IMR-90 (cell line): ENCODE measurements at regions not wholly inside any gene's neighbourhood (a gene's known extent, or its start where the extent isn't known, plus 50 kb on each side); places are given as distances from the start of the nearest gene placed in this dataset.

ENCODE experiments used
- ATAC-seq: fragments of 200-7000 bp; cut with Tn5 transposase; 2 replicates; pipeline ENCODE4 v1.9.1; 2020; ENCODE audit warnings: low read depth, mild to moderate bottlenecking, moderate library complexity
- BruUV-seq: library from RNA; stranded (reverse); fragments of 400-500 nt; replicated peaks from 2 replicates; lab custom pipeline; 2021; lab: Mats Ljungman, UMichigan
- CTCF ChIA-PET: fragments of 300-600 bp; formaldehyde crosslinking; extraction: SDS; loops from one replicate; lab custom pipeline; 2021; ENCODE audit warnings: antibody characterized with exemption; lab: Yijun Ruan, JAX
- POLR2A ChIA-PET: fragments of 300-600 bp; sonication (Branson Sonifier 250); formaldehyde crosslinking; loops from one replicate; lab custom pipeline; 2022; ENCODE audit warnings: antibody characterized with exemption; ENCODE audit not compliant: unreplicated experiment; lab: Charles Lee
- DNase-seq: peaks from one replicate; pipeline ENCODE4 v3.0.0; 2013
- H2AFZ ChIP-seq: replicated peaks from 2 replicates; pipeline ENCODE3; 2013; ENCODE audit warnings: low read length, mild to moderate bottlenecking; ENCODE audit not compliant: poor library complexity
- H2AK5ac ChIP-seq: 2 replicates; pipeline ENCODE4 v1.6.1; 2013; ENCODE audit warnings: low read depth, low read length, inconsistent platforms
- H2AK9ac ChIP-seq: replicated peaks from 2 replicates; pipeline ENCODE3; 2013; ENCODE audit warnings: mild to moderate bottlenecking, low read depth, low read length, moderate library complexity; ENCODE audit not compliant: poor library complexity
- H2BK120ac ChIP-seq: 2 replicates; pipeline ENCODE4 v1.6.1; 2013; ENCODE audit warnings: low read depth, low read length, inconsistent platforms
- H2BK15ac ChIP-seq: 3 replicates; pipeline ENCODE4 v1.6.1; 2013; ENCODE audit warnings: low read depth, low read length, inconsistent platforms
- H2BK20ac ChIP-seq: 2 replicates; pipeline ENCODE4 v1.6.1; 2013; ENCODE audit warnings: low read depth, mild to moderate bottlenecking, inconsistent platforms, low read length, moderate library complexity
- H2BK5ac ChIP-seq: 2 replicates; pipeline ENCODE4 v1.6.1; 2013; ENCODE audit warnings: mild to moderate bottlenecking, low read depth, low read length, inconsistent platforms; ENCODE audit not compliant: poor library complexity, severe bottlenecking
- H3K14ac ChIP-seq: replicated peaks from 2 replicates; pipeline ENCODE4 v1.6.1; 2013; ENCODE audit warnings: low read depth, low read length, inconsistent platforms
- H3K18ac ChIP-seq: 2 replicates; pipeline ENCODE4 v1.6.1; 2013; ENCODE audit warnings: low read depth, low read length, control low read depth
- H3K23ac ChIP-seq: 2 replicates; pipeline ENCODE4 v1.6.1; 2013; ENCODE audit warnings: low read depth, low read length, inconsistent platforms
- H3K27ac ChIP-seq: 2 replicates; pipeline ENCODE4 v1.5.1; 2013; ENCODE audit warnings: mild to moderate bottlenecking, control low read depth, low read length; ENCODE audit not compliant: insufficient read depth
- H3K27me3 ChIP-seq: 2 replicates; pipeline ENCODE4 v1.6.1; 2013; ENCODE audit warnings: low read length; ENCODE audit not compliant: control insufficient read depth, insufficient read depth
- H3K36me3 ChIP-seq: 2 replicates; pipeline ENCODE4 v1.6.1; 2013; ENCODE audit warnings: low read length, mixed read lengths; ENCODE audit not compliant: control insufficient read depth, insufficient read depth
- H3K4ac ChIP-seq: 2 replicates; pipeline ENCODE4 v1.6.1; 2013; ENCODE audit warnings: low read depth, low read length, inconsistent platforms
- H3K4me1 ChIP-seq: 2 replicates; pipeline ENCODE4 v1.6.1; 2013; ENCODE audit warnings: low read length, mixed read lengths; ENCODE audit not compliant: control insufficient read depth, insufficient read depth
- H3K4me2 ChIP-seq: 2 replicates; pipeline ENCODE4 v1.6.1; 2013; ENCODE audit warnings: low read depth, mild to moderate bottlenecking, control low read depth, low read length, moderate library complexity
- H3K4me3 ChIP-seq: 2 replicates; pipeline ENCODE4 v1.5.1; 2013; ENCODE audit warnings: low read depth, mild to moderate bottlenecking, control low read depth, low read length, moderate library complexity; ENCODE audit not compliant: insufficient read depth
- H3K56ac ChIP-seq: 2 replicates; pipeline ENCODE4 v1.6.1; 2013; ENCODE audit warnings: low read length, inconsistent platforms; ENCODE audit not compliant: insufficient read depth; ENCODE audit errors: extremely low read depth
- H3K79me1 ChIP-seq, 2 experiments: 2 replicates each; pipeline ENCODE4 v1.6.1; 2013; ENCODE audit warnings: low read length in 2 of 2, inconsistent platforms in 1 of 2, low read depth in 1 of 2
- H3K9ac ChIP-seq: 2 replicates; pipeline ENCODE4 v1.6.1; 2013; ENCODE audit warnings: low read depth, low read length, control low read depth
- H3K9me1 ChIP-seq: 2 replicates; pipeline ENCODE4 v1.6.1; 2013; ENCODE audit warnings: low read length, inconsistent platforms; ENCODE audit not compliant: insufficient read depth
- H3K9me3 ChIP-seq: 2 replicates; pipeline ENCODE4 v1.6.1; 2013; ENCODE audit warnings: low read length; ENCODE audit not compliant: control insufficient read depth, insufficient read depth
- H4K20me1 ChIP-seq: 2 replicates; pipeline ENCODE4 v1.6.1; 2013; ENCODE audit warnings: low read length, inconsistent platforms; ENCODE audit not compliant: insufficient read depth
- H4K5ac ChIP-seq: 2 replicates; pipeline ENCODE4 v1.6.1; 2013; ENCODE audit warnings: mild to moderate bottlenecking, low read depth, low read length, control low read depth
- H4K8ac ChIP-seq, 2 experiments: 2 replicates each; pipeline ENCODE4 v1.6.1; 2013; ENCODE audit warnings: low read depth in 2 of 2, low read length in 2 of 2, control low read depth in 1 of 2, inconsistent platforms in 1 of 2
- H4K91ac ChIP-seq: 2 replicates; pipeline ENCODE4 v1.6.1; 2013; ENCODE audit warnings: low read depth, low read length, inconsistent platforms; ENCODE audit not compliant: insufficient read depth
- BHLHE40 ChIP-seq: fragments of 150-350 bp; IDR thresholded peaks from 2 replicates; pipeline ENCODE4 v1.6.1; 2016; ENCODE audit warnings: mild to moderate bottlenecking, low read depth, low read length
- CEBPB ChIP-seq: IDR thresholded peaks from 2 replicates; pipeline ENCODE4 v1.6.1; 2012; ENCODE audit warnings: low read depth, low read length, improper control_type of control experiment
- CHD1 ChIP-seq: IDR thresholded peaks from 2 replicates; pipeline ENCODE4 v1.6.1; 2012; ENCODE audit warnings: low read depth, low read length, improper control_type of control experiment
- MAFK ChIP-seq: IDR thresholded peaks from 2 replicates; pipeline ENCODE4 v1.6.1; 2012; ENCODE audit warnings: low read depth, low read length, improper control_type of control experiment
- MAZ ChIP-seq: IDR thresholded peaks from 2 replicates; pipeline ENCODE4 v1.6.1; 2012; ENCODE audit warnings: low read depth, mild to moderate bottlenecking, low read length, improper control_type of control experiment, moderate library complexity, borderline replicate concordance
- NFE2L2 ChIP-seq: fragments of 150-350 bp; IDR thresholded peaks from 2 replicates; pipeline ENCODE4 v1.6.1; 2016; ENCODE audit warnings: low read depth, mild to moderate bottlenecking, low read length
- POLR2A ChIP-seq: IDR thresholded peaks from 2 replicates; pipeline ENCODE4 v1.6.1; 2012; ENCODE audit warnings: mild to moderate bottlenecking, low read depth, low read length
- RAD21 ChIP-seq: IDR thresholded peaks from 2 replicates; pipeline ENCODE4 v1.6.1; 2012; ENCODE audit warnings: low read length, improper control_type of control experiment
- RCOR1 ChIP-seq: IDR thresholded peaks from 2 replicates; pipeline ENCODE4 v1.6.1; 2012; ENCODE audit warnings: mild to moderate bottlenecking, low read length, improper control_type of control experiment; ENCODE audit not compliant: insufficient replicate concordance
- SMC3 ChIP-seq: fragments of 150-350 bp; IDR thresholded peaks from 2 replicates; pipeline ENCODE4 v1.6.1; 2016; ENCODE audit warnings: low read depth, mild to moderate bottlenecking, antibody characterized with exemption, low read length, moderate library complexity
- WGBS, 2 experiments: methylation state at CpG; one replicate each; pipeline versions ENCODE4 v1.1.5 to v1.1.7; 2013; ENCODE audit warnings: missing lambda C conversion rate in 2 of 2; ENCODE audit not compliant: insufficient read length in 1 of 2; ENCODE audit errors: extremely low coverage in 2 of 2; 5-methylcytosine and 5-hydroxymethylcytosine counted together
- dilution Hi-C: fragments of 300-500 bp; cut with HindIII; formaldehyde crosslinking; loops from one replicate; pipeline ENCODE4 v1.14.3; 2018; ENCODE audit warnings: low sequenced_read_pairs; ENCODE audit not compliant: unreplicated experiment
- in situ Hi-C: fragments of 300-500 bp; cut with MboI; formaldehyde crosslinking; loops from 3 replicates; pipeline ENCODE4 v1.14.3; 2019; ENCODE audit warnings: low sequenced_read_pairs, inconsistent platforms, mixed read lengths
- intact Hi-C: fragments of 100-400 bp; cut with micrococcal nuclease; formaldehyde crosslinking; loops from 2 replicates; pipeline ENCODE4 v1.10.0; 2022
- TF ChIP-seq, protein P1 (sequence below): conservative IDR thresholded peaks from 2 replicates; pipeline ENCODE4 v1.5.1; 2012; ENCODE audit warnings: mild to moderate bottlenecking, low read depth, low read length, improper control_type of control experiment
- TF ChIP-seq, protein P2 (sequence below): fragments of 150-350 bp; IDR thresholded peaks from 2 replicates; pipeline ENCODE4 v1.6.1; 2017; ENCODE audit warnings: mild to moderate bottlenecking, antibody characterized with exemption, low read length, low read depth

DNA sequence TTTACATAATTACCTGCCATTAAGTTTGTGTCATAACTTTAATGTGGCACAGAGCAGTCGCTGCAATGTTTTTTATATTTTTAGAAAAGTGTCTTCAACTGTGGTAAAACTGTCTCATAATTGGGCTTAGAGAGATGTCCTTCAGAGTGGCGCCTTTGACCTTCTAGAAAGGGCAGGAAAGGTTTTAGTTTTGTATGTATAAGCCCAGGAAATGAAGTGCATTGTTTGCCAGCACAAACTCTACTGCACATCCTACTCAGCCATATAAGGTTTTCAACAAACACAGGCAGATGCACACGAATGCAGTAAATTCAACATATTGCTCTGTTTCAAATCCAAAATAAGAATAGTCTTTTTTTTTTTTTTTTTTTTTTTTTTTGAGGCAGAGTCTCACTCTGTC is 201.4 kb downstream of the ALDH8A1 start:
- no peak overlapping the region for H3K23ac ChIP-seq
- H4K5ac ChIP-seq = no peak overlapping the region
- H3K9me1 ChIP-seq = no peaks in the 10 kb centered on the region
- no peaks in the 10 kb centered on the region for H3K27me3 ChIP-seq
- no peak overlapping the region for H2AFZ ChIP-seq
- H2BK20ac ChIP-seq = no peak overlapping the region
- BruUV-seq = no TSS peak
- POLR2A ChIA-PET = no interaction called here
- CTCF ChIA-PET = no interaction called here
- intact Hi-C loops = no loop called here
- H3K4me1 ChIP-seq = peaks cover 2% of the 10 kb centered on the region; the same call in 1 of the 2 replicates
- dilution Hi-C loops = no loop called here
- DNase-seq = no peak
- TF ChIP-seq POLR2A = no peak
- TF ChIP-seq, protein P1, sequence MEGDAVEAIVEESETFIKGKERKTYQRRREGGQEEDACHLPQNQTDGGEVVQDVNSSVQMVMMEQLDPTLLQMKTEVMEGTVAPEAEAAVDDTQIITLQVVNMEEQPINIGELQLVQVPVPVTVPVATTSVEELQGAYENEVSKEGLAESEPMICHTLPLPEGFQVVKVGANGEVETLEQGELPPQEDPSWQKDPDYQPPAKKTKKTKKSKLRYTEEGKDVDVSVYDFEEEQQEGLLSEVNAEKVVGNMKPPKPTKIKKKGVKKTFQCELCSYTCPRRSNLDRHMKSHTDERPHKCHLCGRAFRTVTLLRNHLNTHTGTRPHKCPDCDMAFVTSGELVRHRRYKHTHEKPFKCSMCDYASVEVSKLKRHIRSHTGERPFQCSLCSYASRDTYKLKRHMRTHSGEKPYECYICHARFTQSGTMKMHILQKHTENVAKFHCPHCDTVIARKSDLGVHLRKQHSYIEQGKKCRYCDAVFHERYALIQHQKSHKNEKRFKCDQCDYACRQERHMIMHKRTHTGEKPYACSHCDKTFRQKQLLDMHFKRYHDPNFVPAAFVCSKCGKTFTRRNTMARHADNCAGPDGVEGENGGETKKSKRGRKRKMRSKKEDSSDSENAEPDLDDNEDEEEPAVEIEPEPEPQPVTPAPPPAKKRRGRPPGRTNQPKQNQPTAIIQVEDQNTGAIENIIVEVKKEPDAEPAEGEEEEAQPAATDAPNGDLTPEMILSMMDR = no peak
- TF ChIP-seq, protein P2, sequence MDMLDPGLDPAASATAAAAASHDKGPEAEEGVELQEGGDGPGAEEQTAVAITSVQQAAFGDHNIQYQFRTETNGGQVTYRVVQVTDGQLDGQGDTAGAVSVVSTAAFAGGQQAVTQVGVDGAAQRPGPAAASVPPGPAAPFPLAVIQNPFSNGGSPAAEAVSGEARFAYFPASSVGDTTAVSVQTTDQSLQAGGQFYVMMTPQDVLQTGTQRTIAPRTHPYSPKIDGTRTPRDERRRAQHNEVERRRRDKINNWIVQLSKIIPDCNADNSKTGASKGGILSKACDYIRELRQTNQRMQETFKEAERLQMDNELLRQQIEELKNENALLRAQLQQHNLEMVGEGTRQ = no peak
- no peak for TF ChIP-seq NFE2L2
- TF ChIP-seq CHD1 = no peak
- TF ChIP-seq CEBPB = no peak
- TF ChIP-seq BHLHE40 = no peak
- no peak for TF ChIP-seq RAD21
- TF ChIP-seq RCOR1 = no peak
- no peak for TF ChIP-seq SMC3
- TF ChIP-seq MAFK = no peak
- TF ChIP-seq MAZ = no peak
- H3K4me3 ChIP-seq = no peak overlapping the region
- H3K56ac ChIP-seq = no peak overlapping the region
- no peaks in the 10 kb centered on the region for H3K79me1 ChIP-seq
- no peak overlapping the region for H3K14ac ChIP-seq
- H2AK5ac ChIP-seq = no peak overlapping the region
- ATAC-seq = no peak
- no peak overlapping the region for H4K8ac ChIP-seq
- no peak overlapping the region for H2BK5ac ChIP-seq
- H3K36me3 ChIP-seq = no peaks in the 10 kb centered on the region
- no peaks in the 10 kb centered on the region for H3K9me3 ChIP-seq
- no peaks in the 10 kb centered on the region for H4K20me1 ChIP-seq
- H3K4ac ChIP-seq = no peak overlapping the region
- no peak overlapping the region for H3K4me2 ChIP-seq
- no peak overlapping the region for H3K27ac ChIP-seq
- no peak overlapping the region for H3K9ac ChIP-seq
- no peak overlapping the region for H2BK15ac ChIP-seq
- no peak overlapping the region for H3K18ac ChIP-seq
- H2AK9ac ChIP-seq = no peak overlapping the region
- H4K91ac ChIP-seq = no peak overlapping the region
- in situ Hi-C loops = no loop called here
- H2BK120ac ChIP-seq = no peak overlapping the region
- WGBS, 2 experiments = no CpG with 5 or more reads among the region's 3 CpGs
